GM18511 (cell line): ENCODE measurements at regions not wholly inside any gene's neighbourhood (a gene's known extent, or its start where the extent isn't known, plus 50 kb on each side); places are given as distances from the start of the nearest gene placed in this dataset.
A peak's percentile ranks its signal among the peaks of the same experiment; 100 is the strongest.

ENCODE experiments used
- ATAC-seq: cut with Tn5 transposase; IDR thresholded peaks from one replicate; pipeline ENCODE4 v1.9.1; 2021; ENCODE audit warnings: mild to moderate bottlenecking, moderate library complexity; ENCODE audit not compliant: unreplicated experiment

DNA sequence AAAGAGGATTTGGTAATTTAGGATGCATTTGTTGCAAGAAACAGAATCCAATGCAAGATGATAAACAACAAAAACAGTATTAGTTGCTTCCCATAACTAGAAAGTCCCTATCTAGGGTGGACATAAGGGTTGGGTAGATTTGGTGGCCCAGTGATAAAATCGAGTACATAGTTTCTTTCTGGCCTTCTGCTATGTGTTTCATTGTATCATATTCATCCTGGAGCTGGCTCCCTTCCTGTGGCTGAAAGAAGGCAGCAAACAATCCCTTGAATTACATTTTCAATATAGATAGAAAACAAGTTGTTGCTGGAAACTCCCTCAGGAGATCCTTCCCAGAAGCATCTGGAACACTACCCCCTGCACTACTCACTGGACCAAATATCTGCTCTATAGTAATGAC is 135.1 kb downstream of the ID4 start:
- no peak for ATAC-seq

GRCh38 chr6:19976411-19977129 is 139.4 kb downstream of the ID4 start:
- ATAC-seq: no peak

- ATAC-seq: no peak
These were observed 141.9 kb downstream of the ID4 start for GRCh38 chr6:19979059-19979458.

DNA sequence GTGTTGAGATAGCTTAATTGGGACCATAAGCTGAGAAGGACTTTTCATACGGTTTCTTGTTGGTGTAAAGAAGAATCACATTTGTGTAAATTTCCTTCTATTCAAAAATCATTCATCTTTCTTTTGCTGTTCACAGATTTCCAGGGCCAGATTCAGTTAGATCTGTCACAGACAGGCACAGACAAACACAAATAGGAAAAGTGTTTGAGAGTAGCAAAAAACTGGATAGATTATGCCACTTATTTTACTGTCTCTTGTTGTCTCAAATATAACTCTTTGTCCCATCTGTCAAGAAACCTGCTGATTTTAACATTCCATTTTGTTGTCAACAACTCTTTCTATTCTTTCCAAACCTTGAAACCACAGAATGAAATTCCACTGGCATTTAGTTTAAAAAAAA is 142.8 kb downstream of the ID4 start:
- no peak for ATAC-seq

DNA sequence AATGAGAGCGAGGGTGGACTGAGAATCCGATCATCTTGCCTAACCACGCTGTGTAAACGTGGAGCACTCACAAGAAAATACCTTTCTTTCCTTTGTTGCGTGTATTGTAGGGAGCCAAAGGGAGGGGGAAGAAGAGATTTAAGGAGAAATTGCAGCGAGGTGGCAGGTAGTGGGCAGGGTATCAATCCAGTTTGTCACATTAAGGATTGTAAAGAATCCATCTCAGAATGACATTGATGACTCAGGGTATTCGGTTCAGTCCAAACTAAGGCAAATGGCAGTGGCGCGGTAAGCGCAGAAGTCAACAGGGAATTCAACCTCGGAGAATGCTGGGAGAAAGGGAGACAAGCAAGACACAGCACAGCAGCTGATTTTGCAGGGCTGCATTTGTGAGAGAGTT is 146.2 kb downstream of the ID4 start:
- ATAC-seq: no peak

DNA sequence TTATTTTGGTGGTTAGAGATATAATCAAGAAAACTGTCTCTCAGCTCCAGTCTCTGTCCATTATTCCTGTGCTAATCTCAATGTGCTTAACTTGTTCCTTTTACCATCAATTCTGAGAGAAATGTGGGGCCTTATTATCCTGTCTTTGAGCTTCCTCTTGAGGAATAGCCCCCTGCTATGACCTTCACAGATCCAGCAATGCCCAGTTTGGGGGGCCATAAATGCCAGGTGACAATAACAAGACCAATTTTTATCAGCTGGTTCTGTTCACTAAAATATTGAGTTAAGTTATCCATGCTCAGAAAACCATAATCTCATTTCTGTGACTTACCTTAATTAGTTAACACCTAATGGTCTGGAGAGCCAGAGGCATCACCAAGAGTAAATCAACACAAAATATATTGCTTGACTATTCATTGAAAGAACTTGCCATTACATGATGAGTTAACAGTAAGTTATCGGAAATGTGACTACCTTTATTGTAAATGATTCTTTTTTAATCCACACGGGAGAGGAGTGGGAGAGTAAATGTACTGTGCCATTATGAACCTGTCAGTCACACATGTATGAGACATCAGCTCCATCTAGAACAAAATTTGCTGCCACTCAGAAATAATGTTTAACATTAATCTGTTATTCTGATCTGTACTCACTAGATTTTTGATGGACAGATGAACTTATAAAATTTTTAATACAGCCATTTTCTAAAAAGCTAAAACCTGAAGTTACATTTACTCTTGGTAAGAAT is 149.7 kb downstream of the ID4 start:
- ATAC-seq: no peak

- ATAC-seq: no peak
These were observed 151.4 kb downstream of the ID4 start for GRCh38 chr6:19988555-19988954.

GRCh38 chr6:19991176-19991575 is 154.0 kb downstream of the ID4 start:
- ATAC-seq: no peak

- ATAC-seq: no peak
These were observed 157.7 kb downstream of the ID4 start for GRCh38 chr6:19994909-19995308.

DNA sequence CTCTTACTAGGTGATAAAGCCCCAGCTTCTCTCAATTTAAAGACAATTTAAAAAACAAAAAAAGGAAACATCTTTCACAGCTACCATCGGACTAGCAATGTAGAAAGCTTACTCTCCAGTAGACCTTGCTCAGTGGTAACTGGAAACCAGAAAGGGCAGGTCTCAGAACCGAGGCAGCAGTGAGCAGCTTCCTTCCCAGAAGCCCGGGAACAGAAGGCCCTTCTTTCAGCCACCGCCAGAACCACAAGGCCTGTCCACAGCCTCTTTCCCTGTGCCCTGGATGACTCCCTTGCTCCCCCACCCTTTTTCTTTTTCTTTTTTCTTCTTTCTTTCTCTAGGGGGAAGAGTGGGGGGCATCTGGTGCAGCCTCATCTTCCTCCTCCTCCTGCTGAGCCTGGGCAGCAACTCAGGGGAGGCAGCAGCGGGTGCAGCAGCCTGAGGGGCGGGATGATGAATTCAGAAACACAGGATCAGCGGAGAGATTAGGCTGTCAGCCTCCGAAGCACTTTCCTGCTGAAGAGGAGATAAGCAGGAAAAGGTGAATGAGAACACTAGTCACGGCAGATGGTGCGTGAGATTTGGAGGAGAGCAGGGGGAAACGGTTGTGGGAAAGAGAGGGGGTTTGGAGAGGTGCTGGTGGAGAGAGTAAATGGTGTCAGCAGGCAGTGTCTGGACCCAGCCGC is 158.5 kb downstream of the ID4 start:
- ATAC-seq: no peak

DNA sequence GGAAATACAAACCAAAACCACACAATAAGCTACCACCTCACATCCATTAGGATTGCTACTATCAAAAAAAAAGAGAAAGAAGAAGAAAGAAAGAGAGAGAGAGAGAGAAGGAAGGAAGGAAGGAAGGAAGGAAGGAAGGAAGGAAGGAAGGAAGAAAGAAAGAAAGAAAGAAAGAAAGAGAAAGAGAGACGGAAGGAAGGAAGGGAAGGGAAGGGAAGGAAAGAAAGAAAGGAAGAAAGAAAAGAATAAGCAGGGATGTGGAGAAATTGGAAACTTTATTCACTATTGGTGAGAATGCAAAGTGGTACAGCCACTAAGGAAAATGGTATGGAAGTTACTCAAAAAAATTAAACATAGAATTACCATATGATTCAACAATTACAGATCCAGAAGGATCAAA is 159.9 kb downstream of the ID4 start:
- no peak for ATAC-seq

DNA sequence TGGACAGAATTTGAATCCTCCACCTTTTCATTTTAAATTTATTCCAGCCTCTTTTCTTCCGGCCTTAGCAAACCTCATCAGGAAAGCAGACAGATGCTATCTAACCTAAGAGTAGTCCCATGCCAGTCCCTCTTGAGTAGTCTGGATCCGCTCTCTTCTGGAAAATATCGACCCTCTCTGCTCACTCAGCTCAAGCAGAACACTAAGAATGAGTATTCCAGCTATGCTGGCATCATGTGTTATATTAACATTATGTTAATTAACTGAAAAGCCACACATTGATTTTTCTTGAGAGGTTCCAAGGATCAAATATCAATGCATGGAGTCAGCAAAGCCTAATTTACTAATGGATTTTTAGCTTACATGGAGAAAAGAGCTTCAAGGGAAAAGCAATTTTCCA is 161.4 kb downstream of the ID4 start:
- ATAC-seq: no peak

DNA sequence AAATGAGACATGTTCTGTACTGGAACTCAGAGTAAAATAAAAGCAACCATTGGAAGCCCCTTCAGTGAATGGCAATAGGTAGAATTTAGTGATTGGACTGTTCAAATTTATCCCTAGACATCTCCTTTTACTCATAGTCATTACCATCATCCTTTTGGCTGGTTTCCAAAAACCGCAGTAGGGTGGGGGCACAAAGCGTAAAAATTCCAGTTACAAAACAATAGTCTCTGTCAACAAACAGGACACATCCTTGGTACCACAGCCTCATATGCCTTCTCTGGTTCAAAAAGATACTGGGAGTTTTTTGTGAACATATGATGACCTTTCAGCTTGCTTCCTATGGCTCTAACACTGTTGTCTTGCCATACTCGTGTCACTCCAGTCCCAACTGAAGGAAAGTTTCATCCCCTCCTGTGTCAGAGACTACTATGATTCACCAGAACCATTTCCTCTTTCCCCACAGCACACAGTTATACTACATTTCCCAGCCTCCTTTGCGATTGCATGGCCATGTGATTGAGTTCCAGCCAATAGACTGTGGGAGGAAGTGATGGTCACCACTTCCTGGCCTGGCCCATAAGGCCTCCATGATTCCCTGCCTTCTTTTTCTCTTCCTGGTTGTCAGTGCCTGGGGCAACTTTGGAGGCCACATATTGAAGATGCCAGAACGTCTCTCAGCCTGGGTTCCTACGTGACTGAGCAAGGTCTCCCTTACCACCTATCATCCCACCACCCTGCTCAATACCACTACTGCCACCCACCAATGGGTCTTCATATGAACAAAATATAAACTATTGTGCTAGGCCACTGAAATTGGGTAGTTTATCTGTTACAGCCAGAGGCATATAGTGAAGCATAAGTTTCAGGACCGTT is 162.4 kb downstream of the ID4 start:
- peak; percentile 87 for ATAC-seq

GRCh38 chr6:20001286-20001685 is 164.1 kb downstream of the ID4 start:
- ATAC-seq: no peak

- ATAC-seq: no peak
These were observed 168.9 kb downstream of the ID4 start for GRCh38 chr6:20006037-20006436.

- ATAC-seq: no peak
These were observed 171.0 kb downstream of the ID4 start for GRCh38 chr6:20008131-20008530.

DNA sequence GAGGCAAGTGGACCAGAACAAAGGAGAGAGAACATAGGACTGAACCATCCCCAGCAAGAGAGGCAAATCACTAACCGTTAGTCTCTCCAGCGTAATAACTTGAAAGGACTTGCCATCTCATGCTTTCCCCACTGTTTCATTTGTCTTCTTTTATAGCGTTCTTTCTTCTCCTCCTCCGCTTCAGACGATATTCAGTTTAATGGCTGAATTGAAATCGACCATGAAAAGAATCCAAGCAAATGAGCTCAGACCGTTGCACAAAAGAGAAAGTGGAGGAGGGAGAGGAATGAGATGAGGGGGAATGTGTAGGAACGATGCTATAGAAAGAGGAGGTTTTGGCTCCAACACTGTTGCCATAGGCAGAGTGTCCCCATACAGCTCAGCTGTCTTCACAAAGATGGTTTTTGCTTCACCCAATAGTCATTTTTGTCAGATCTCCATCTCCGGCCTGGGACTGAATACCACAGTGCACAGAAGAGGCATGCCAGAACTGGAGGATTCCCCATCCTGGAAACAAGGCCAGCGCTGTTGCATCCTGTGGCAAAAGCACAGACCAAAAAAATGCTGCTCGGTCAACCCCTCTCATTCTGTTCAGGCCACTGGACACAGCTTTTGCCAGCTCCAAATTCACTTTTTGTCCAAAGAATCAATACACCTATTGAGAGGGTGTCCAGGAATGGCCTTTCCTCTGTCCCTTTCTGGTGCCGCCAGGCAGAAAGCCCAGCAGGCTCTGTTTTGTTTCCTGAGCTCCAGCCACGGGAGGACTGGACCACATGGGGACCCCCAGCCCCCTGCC is 176.1 kb downstream of the ID4 start:
- ATAC-seq: no peak

GRCh38 chr6:20014508-20014907 is 177.3 kb downstream of the ID4 start:
- ATAC-seq: no peak

DNA sequence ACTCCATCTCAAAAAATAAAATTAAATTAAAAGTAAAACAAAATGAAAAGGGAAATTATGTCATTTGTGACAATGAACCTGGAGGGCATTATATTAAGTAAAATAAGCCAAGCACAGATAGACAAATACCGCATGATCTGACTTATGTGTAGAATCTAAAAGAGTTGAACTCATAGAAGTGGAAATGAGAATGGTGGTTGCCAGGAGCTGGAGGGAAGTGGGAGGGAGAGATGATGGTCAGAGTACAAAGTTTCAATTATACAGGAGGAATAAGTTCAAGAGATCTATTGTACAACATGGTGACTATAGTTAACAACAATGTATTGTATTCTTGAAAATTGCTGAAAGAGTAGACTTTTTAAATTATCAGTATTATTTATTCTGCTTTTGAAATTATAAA is 183.4 kb downstream of the ID4 start:
- ATAC-seq: no peak

DNA sequence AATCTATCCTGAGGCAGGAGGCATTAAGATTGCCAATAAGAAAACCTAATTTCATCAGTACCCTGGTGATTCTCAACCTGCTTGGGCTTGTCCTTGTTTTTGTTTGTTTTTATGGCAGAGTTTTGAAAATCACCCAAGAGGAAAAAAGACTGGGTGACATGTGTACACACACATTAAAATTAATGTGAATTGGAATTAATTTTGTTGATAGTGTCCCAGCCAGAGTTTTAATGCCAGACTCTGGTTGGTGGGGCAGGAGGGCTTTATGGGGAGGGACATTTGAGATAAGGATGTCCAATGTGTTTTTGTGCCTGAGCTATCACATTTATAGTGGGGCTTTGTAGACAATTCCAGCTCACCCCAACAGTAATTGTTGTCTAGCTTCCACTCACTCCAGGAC is 184.6 kb downstream of the ID4 start:
- no peak for ATAC-seq
